ENCODE measurements at regions not wholly inside any gene's neighbourhood (a gene's known extent, or its start where the extent isn't known, plus 50 kb on each side); places are given as distances from the start of the nearest gene placed in this dataset.
"Not testable (repeated sequence)": the region's sequence is repeated elsewhere in the genome, so short reads cannot be mapped to it uniquely, and the experiment has no call there.

- Histone ChIP-seq H3K9me3 (no peaks in the 10 kb centered on the region), H3K27me3 (no peaks in the 10 kb centered on the region), H3K4me3 (no peak overlapping the region), H3K36me3 (no peaks in the 10 kb centered on the region), H3K27ac (no peak overlapping the region), H3K4me1 (no peaks in the 10 kb centered on the region)
- no peak for TF ChIP-seq CTCF (IDR thresholded peaks at IDR 0.05)
- DNase-seq (ENCODE audit: low spot score), result no peak
Measured at GRCh38 chr1:178664278-178664677, 60.8 kb upstream of the RALGPS2 start.

GRCh38 chr1:178665579-178665978 is 59.5 kb upstream of the RALGPS2 start:
- H3K4me1 ChIP-seq, result no peaks in the 10 kb centered on the region
- no peaks in the 10 kb centered on the region for H3K36me3 ChIP-seq
- H3K9me3 ChIP-seq, result no peaks in the 10 kb centered on the region
- H3K27ac ChIP-seq, result no peak overlapping the region
- H3K27me3 ChIP-seq, result no peaks in the 10 kb centered on the region
- no peak for TF ChIP-seq CTCF (IDR thresholded peaks at IDR 0.05)
- DNase-seq (ENCODE audit: low spot score), result no peak
- H3K4me3 ChIP-seq, result no peak overlapping the region

- not testable (repeated sequence) for H3K9me3 ChIP-seq; H3K4me1 ChIP-seq; H3K27me3 ChIP-seq; DNase-seq (ENCODE audit: low spot score); H3K4me3 ChIP-seq; H3K27ac ChIP-seq; H3K36me3 ChIP-seq
Measured at GRCh38 chr1:178666891-178667290, 58.2 kb upstream of the RALGPS2 start.

GRCh38 chr1:178672434-178672833 is 52.6 kb upstream of the RALGPS2 start:
- Histone ChIP-seq H3K4me1 (no peaks in the 10 kb centered on the region), H3K27me3 (no peaks in the 10 kb centered on the region), H3K27ac (no peak overlapping the region), H3K9me3 (no peaks in the 10 kb centered on the region), H3K36me3 (no peaks in the 10 kb centered on the region), H3K4me3 (no peak overlapping the region)
- no peak for TF ChIP-seq CTCF (IDR thresholded peaks at IDR 0.05)
- no peak for DNase-seq (ENCODE audit: low spot score)

- not testable (repeated sequence) for H3K27me3 ChIP-seq; H3K27ac ChIP-seq; H3K4me1 ChIP-seq; H3K36me3 ChIP-seq; DNase-seq (ENCODE audit: low spot score); H3K9me3 ChIP-seq; H3K4me3 ChIP-seq
Measured at GRCh38 chr1:178674559-178674958, 50.5 kb upstream of the RALGPS2 start.

Measured in right atrium auricular region (tissue), 2 donors.